ENCODE measurements at regions not wholly inside any gene's neighbourhood (a gene's known extent, or its start where the extent isn't known, plus 50 kb on each side); places are given as distances from the start of the nearest gene placed in this dataset.
"Not testable (repeated sequence)": the region's sequence is repeated elsewhere in the genome, so short reads cannot be mapped to it uniquely, and the experiment has no call there.

- TF ChIP-seq, protein P1, sequence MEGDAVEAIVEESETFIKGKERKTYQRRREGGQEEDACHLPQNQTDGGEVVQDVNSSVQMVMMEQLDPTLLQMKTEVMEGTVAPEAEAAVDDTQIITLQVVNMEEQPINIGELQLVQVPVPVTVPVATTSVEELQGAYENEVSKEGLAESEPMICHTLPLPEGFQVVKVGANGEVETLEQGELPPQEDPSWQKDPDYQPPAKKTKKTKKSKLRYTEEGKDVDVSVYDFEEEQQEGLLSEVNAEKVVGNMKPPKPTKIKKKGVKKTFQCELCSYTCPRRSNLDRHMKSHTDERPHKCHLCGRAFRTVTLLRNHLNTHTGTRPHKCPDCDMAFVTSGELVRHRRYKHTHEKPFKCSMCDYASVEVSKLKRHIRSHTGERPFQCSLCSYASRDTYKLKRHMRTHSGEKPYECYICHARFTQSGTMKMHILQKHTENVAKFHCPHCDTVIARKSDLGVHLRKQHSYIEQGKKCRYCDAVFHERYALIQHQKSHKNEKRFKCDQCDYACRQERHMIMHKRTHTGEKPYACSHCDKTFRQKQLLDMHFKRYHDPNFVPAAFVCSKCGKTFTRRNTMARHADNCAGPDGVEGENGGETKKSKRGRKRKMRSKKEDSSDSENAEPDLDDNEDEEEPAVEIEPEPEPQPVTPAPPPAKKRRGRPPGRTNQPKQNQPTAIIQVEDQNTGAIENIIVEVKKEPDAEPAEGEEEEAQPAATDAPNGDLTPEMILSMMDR (IDR thresholded peaks at IDR 0.05): not testable (repeated sequence)
- TF ChIP-seq POLR2A, POLR2AphosphoS5, EP300 (IDR thresholded peaks at IDR 0.05): not testable (repeated sequence)
Observed at GRCh38 chr10:2501366-2501940, 565.9 kb upstream of the PFKP start.

Measured in suprapubic skin (tissue), 4 donors.